Heart left ventricle (tissue), 16 donors: ENCODE measurements at regions not wholly inside any gene's neighbourhood (a gene's known extent, or its start where the extent isn't known, plus 50 kb on each side); places are given as distances from the start of the nearest gene placed in this dataset.

Source experiments
- ATAC-seq, 4 donors: fragments of 200-7000 bp; cut with Tn5 transposase; one replicate each; pipeline ENCODE4 v1.9.1; 2020 to 2022; ENCODE audit warnings: moderate library complexity in 4 of 4, mild to moderate bottlenecking in 3 of 4, moderate number of reproducible peaks in 1 of 4
- DNase-seq, 5 donors: peaks; one replicate each; pipeline ENCODE4 v3.0.0-alpha.2; 2020
- H3K27ac ChIP-seq, 12 donors: fragments of 200-600 bp; sonication (generic) in 4 of 12; one replicate each; pipeline versions ENCODE4 v1.5.0 to v1.8.0; 2016 to 2022; ENCODE audit warnings: mild to moderate bottlenecking in 2 of 12
- H3K27me3 ChIP-seq, 9 donors: fragments of 200-600 bp; sonication (generic) in 2 of 9; one replicate each; pipeline versions ENCODE4 v1.5.1 to v1.8.0; 2016 to 2022; ENCODE audit warnings: mild to moderate bottlenecking in 3 of 9
- H3K36me3 ChIP-seq, 9 donors: fragments of 200-600 bp; sonication (generic) in 2 of 9; one replicate each; pipeline versions ENCODE4 v1.5.0 to v1.8.0; 2018 to 2022; ENCODE audit warnings: mild to moderate bottlenecking in 2 of 9
- H3K4me1 ChIP-seq, 12 donors: fragments of 200-600 bp; sonication (generic) in 4 of 12; one replicate each; pipeline versions ENCODE4 v1.5.0 to v1.8.0; 2016 to 2022; ENCODE audit warnings: mild to moderate bottlenecking in 3 of 12
- H3K4me3 ChIP-seq, 12 donors: fragments of 200-600 bp; sonication (generic) in 4 of 12; one replicate each; pipeline versions ENCODE4 v1.5.0 to v1.8.0; 2017 to 2022; ENCODE audit warnings: mild to moderate bottlenecking in 9 of 12, moderate library complexity in 4 of 12
- H3K9me3 ChIP-seq, 12 donors: fragments of 200-600 bp; sonication (generic) in 4 of 12; one replicate each; pipeline versions ENCODE4 v1.5.0 to v1.8.0; 2016 to 2022; ENCODE audit warnings: mild to moderate bottlenecking in 1 of 12
- CTCF ChIP-seq, 12 donors: fragments of 200-600 bp; sonication (generic) in 4 of 12; IDR thresholded peaks; one replicate each; pipeline versions ENCODE4 v1.5.0 to v1.8.0; 2018 to 2022; ENCODE audit warnings: antibody characterized with exemption in 12 of 12, mild to moderate bottlenecking in 5 of 12
- POLR2A ChIP-seq, 2 donors: fragments of 450-650 bp; IDR thresholded peaks; one replicate each; pipeline ENCODE4 v1.6.1; 2017; ENCODE audit warnings: antibody characterized with exemption in 2 of 2, mild to moderate bottlenecking in 2 of 2, moderate library complexity in 2 of 2
- WGBS, 4 donors: extraction: QIAGEN DNeasy Blood & Tissue Kit in 2 of 4; methylation state at CpG; one replicate each; pipeline versions ENCODE4 v1.1.5 to v1.1.7; 2013 to 2018; 5-methylcytosine and 5-hydroxymethylcytosine counted together
- intact Hi-C, 10 donors: fragments of 100-400 bp; cut with DNase I; formaldehyde crosslinking; loops; one replicate each; pipeline versions ENCODE4 v1.11.1 to v1.14.2; 2022
- donor health status: ischemic (EF 13 %, LVEDD 7.1; RV severe dilation, severe dysfunction).
- donor health status: healthy with polysubstance abuse.
- donor health status: DM: no; HTN: yes; CAD: no.
- donor health status: DM: no; HTN: no; CAD: no.
- donor health status: ischemic (EF 25% LVEDD 6.9; RV normal size, moderate dysfunction).
- donor health status: ischemic (EF 25% LVEDD 5.7; RV mildly dilated, moderate dysfunction).
- donor health status: healthy.
- donor health status: DM: yes; HTN: yes; CAD: no.
- donor health status: ischemic (EF 35%, LVEDD 5.7; RV mildly dilated, moderate dysfunction).
- donor health status: nonischemic (EF 11% LVEDD 7.7; RV severe dilation, severe dysfunction).
- donor health status: DM: yes; HTN: yes; CAD: no.
- donor health status: PGD.
- donor health status: ischemic (EF 29% LVEDD 5.4; RV normal size, mild dysfunction).
- donor health status: nonischemic (EF 23%, LVEDD 6.1; RV moderate dilation, normal function).

- no peak for TF ChIP-seq CTCF (IDR thresholded peaks at IDR 0.05)
- no peak for TF ChIP-seq POLR2A (IDR thresholded peaks at IDR 0.05)
- DNase-seq: no peak
Observed at GRCh38 chr3:73966733-73967132, 342.0 kb upstream of the PDZRN3 start.

DNA sequence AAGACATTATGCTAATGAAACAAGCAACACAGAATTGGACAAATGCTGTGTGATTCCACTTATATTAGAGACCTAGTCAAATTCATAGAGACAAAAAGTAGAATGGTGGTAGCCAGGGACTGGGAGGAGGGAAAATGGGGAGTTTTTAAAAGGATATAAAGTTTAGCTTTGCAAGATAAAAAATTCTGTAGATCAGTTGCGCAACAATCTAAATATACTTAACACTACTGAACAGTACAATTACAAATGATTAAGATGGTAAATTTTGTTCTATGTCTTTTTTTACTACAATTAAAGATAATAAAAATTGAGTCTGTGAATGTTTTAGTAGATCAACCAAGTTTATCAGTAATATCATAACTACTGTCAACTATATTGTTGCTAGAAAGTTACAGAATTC is 340.1 kb upstream of the PDZRN3 start:
- no peak for TF ChIP-seq POLR2A (IDR thresholded peaks at IDR 0.05)
- no peak for TF ChIP-seq CTCF (IDR thresholded peaks at IDR 0.05)
- intact Hi-C loops: no loop called here
- no peaks in the 10 kb centered on the region for H3K27me3 ChIP-seq
- no peaks in the 10 kb centered on the region for H3K36me3 ChIP-seq
- DNase-seq (no peak), ATAC-seq (no peak)
- H3K4me3 ChIP-seq: no peak overlapping the region
- WGBS, 4 donors: 90 to 97% (median 94%) methylated on average over 1 of the region's 1 CpG
- peaks cover 0 to 4% (median 0%) of the 10 kb centered on the region in 12 donors for H3K9me3 ChIP-seq
- no peaks in the 10 kb centered on the region for H3K4me1 ChIP-seq
- H3K27ac ChIP-seq: no peak overlapping the region

More at GRCh38 chr3:73966733-73967132, 342.0 kb upstream of the PDZRN3 start:
- Histone ChIP-seq H3K4me1 (no peaks in the 10 kb centered on the region), H3K4me3 (no peak overlapping the region), H3K27me3 (no peaks in the 10 kb centered on the region), H3K27ac (no peak overlapping the region), H3K9me3 (peaks cover 0 to 11% (median 0%) of the 10 kb centered on the region in 12 donors), H3K36me3 (no peaks in the 10 kb centered on the region)
- ATAC-seq: no peak
- 42 to 52% (median 45%) methylated on average over 4 of the region's 4 CpGs for WGBS, 4 donors
- intact Hi-C loops: no loop called here

DNA sequence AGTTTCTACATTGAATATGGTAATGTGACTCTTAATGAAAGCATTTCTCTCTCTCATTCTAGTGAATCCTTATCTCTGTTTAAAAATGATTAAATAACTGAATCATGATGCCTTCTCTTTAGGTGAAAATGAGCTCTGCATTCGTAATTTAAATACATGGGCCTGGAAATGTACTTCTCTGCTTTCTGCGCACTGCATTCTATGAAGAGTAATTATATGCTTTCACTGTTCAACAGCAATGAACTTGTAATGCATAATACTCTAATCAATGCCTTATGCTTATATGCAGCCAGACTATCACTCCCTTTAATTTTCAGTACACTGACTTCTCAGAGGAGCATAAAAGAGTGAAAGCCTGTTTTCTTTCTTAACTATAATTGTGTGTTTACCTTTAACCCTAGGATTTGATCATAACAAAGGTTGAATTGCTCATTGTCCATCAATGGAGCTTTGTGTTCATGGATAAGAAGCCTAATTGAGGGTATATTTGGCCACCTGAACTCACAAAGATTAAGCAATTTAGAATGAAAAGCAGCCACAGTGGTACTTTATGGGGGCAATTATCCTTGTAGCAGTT is 330.8 kb upstream of the PDZRN3 start:
- peaks cover 0 to 18% (median 0%) of the 10 kb centered on the region in 12 donors for H3K9me3 ChIP-seq
- no peak overlapping the region for H3K27ac ChIP-seq
- H3K36me3 ChIP-seq: no peaks in the 10 kb centered on the region
- no peak overlapping the region for H3K4me3 ChIP-seq
- no peaks in the 10 kb centered on the region for H3K27me3 ChIP-seq
- ATAC-seq (no peak), DNase-seq (no peak)
- 68 to 80% (median 72%) methylated on average over 2 of the region's 2 CpGs for WGBS, 4 donors
- TF ChIP-seq POLR2A (IDR thresholded peaks at IDR 0.05): no peak
- TF ChIP-seq CTCF (IDR thresholded peaks at IDR 0.05): no peak
- no peaks in the 10 kb centered on the region for H3K4me1 ChIP-seq
- intact Hi-C loops: no loop called here

- Histone ChIP-seq H3K9me3 (peaks cover 0 to 18% (median 0%) of the 10 kb centered on the region in 12 donors), H3K4me3 (no peak overlapping the region), H3K27me3 (no peaks in the 10 kb centered on the region), H3K36me3 (no peaks in the 10 kb centered on the region), H3K4me1 (no peaks in the 10 kb centered on the region), H3K27ac (no peak overlapping the region)
- TF ChIP-seq CTCF (IDR thresholded peaks at IDR 0.05): no peak
- TF ChIP-seq POLR2A (IDR thresholded peaks at IDR 0.05): no peak
- WGBS, 4 donors: 67 to 79% (median 71%) methylated on average over 1 of the region's 1 CpG
- intact Hi-C loops: no loop called here
- DNase-seq (no peak), ATAC-seq (no peak)
Observed at GRCh38 chr3:73954506-73954905, 329.8 kb upstream of the PDZRN3 start.
